ENCODE measurements at regions not wholly inside any gene's neighbourhood (a gene's known extent, or its start where the extent isn't known, plus 50 kb on each side); places are given as distances from the start of the nearest gene placed in this dataset.

DNA sequence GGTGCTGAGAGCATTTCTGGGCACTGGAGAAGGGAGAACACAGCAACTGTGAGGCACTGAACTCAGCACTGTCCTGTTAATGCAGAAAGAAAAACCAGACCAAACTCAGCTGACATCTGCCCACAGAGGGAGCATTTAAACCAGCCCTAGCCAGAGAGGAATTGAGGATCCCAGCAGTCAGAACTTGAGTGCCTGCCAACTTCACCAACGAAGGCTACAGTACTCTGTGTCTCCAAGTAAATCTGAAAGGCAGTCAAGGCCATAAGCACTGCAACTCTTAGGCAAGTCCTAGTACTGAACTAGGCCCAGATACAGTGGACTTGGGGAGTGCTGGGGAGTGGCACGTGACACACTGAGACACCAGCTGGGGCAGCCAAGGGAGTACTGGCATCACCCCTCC is 176.2 kb upstream of the ZC3H15 start:
- TF ChIP-seq POLR2A (IDR thresholded peaks at IDR 0.05) (no peak), CTCF (IDR thresholded peaks at IDR 0.05) (no peak), POLR2AphosphoS5 (IDR thresholded peaks at IDR 0.05) (no peak)

Data from prostate gland (tissue), 2 donors.